ENCODE measurements at regions not wholly inside any gene's neighbourhood (a gene's known extent, or its start where the extent isn't known, plus 50 kb on each side); places are given as distances from the start of the nearest gene placed in this dataset.
A peak's percentile ranks its signal among the peaks of the same experiment; 100 is the strongest.

DNA sequence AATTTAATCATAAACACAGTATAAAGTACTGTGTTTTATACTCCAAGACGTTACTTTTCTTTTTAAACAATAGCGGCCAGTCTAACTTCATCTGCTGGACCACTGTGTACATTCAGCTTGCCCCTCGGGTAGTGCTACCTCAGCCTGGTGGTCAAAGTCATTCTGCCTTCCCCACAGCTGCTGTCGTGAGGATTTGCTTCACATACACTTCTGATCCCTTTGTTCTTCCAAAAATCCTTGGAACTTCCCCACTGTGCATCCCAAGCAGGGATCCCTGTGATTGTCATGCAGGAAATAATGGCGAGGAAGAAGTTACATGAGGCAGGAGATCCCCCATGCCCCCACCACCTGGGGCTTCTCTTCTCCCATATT, 234.9 kb upstream of the STARD13 start:
- no peak for FAIRE-seq

DNA sequence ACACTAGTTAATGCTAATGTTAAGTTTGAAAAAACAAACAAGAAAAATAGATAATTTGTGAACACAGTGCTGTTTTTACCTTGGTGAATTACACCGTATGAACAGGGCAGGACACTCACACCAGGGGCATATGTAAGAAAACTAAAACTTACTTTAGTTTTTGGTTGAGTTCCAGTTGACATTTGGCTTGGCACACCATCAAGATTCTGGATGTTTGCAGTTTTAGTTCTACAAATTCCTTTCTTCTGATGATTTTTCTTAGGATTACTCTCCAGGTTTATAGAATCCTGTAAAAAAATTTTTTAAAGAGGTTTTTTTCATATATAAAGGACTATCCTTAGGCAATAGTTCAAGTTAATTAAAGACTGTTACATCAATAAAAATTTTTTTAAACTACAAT, 238.5 kb upstream of the STARD13 start:
- FAIRE-seq, result no peak

DNA sequence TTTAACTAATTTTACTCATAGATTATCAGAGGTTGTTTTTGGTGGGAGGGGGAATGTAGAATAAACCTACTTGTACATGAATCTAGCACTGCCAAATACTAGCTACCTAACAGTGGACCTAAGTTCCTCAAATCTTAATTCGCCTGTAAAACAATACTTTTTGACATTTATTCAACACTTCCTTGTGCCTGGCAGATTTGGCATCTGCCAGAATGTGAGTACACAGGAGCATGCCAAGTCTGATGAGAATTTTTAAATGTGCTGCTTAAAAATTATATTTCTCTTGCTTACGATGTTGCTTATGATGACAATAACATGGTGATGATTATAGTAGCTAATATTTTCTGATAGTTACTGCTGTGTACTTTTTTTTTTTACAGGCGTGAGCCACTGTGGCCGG, 240.2 kb upstream of the STARD13 start:
- no peak for FAIRE-seq

DNA sequence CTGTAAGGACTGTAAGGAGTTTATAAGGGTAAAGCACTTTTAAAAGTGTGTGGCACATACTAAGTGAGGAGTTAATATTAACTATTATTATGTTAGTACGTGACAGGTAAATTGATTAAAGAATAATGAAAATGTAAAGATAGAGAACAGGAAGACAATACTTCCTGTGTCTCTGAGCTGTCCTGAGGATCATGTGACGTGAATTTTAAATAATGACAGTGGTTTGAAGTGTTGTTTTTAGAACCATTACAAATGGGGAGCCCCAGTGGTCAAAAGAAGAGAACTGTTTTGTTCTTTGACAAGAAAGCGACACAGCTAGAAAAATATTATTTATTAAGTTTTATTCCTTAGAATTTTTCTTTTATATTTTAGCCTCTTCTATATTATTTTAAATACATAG, 241.2 kb upstream of the STARD13 start:
- FAIRE-seq, result no peak

DNA sequence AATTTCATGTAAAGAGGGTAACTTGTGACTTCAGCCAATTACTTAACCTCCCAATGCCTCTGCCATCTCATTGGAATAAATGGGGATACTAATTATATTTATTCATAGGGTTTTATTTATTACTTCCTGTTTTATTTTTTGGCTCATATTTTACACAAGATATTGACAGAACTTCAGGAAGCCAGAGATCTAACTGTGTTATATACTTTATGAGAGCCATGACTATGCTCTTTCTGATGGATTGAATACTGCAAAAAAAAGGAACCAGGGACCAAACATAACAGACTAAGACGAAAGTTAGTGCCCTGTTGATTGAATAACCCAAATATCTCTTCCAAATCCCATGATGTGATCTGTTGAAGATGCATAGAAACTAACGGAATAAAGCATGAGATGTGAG, 243.3 kb upstream of the STARD13 start:
- FAIRE-seq, result no peak

DNA sequence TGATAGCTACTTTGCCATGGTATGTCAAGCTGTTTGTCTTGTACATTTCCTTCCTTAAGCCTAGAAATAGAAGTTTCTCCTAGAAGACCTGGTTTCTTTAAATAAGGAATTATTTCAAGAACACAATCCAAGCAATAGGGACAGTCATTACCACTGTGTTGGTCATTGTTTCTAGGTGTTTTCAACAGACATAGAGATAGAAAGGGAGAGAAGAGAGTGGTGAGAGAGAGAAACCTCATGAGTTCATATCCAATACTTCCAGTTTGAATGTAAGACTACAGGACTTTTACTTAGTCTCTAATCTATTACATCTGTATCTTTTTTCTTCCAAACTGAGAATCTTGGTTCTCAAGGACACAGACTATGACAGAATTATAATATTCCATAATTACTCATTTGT, 245.9 kb upstream of the STARD13 start:
- no peak for FAIRE-seq

DNA sequence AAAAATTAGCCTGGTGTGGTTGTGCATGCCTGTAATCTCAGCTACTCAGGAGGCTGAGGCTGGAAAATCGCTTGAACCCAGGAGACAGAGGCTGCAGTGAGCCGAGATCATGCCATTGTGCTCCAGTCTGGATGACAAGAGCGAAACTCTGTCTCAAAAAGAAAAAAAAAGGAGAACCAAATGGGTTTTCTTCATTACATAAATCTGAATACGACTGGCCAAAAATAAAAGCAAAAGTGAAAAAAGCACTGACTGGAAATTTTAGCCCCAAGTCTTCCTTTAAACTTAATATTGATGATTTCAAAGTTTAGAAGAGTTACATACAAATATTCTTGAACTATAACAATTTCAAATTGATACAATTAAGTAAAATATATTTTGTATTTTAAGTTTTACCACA, 249.5 kb upstream of the STARD13 start:
- no peak for FAIRE-seq

DNA sequence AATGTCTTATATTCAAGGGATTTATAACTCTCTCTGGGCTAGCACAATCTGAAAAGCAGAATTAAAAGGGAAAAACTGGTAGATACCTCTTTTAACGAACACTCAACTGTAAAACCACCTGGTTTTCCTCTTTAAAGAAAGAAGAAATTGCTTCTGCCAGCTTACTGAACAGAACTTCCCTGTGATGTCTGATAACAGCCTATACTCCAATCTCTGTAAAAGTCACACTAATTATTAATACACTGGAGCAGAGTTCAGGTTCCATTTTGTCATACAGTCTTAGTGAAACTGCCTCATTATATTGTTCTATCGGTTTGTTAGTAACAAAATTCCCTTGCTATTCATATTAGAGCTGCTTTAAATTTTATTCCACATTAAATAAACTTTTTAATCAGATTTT, 251.0 kb upstream of the STARD13 start:
- peak; percentile 53 for FAIRE-seq

DNA sequence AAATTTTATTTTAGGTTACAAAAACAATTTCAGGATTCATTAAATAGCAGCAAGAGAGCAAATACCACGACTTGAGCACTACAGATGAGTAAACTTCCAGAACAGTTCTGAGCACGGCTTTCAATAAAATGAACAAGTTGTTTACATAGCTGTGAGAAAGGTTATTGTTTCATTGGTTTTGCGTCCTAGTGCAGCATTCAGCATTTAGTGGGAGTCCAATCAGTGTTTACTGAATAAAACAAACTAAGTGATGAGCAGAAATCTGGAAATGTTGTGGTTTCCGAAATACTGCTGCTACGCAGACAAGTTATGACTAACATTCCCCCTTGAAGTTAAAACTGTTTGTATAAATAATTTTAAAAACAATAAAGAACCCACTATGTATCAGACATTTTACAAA, 251.5 kb upstream of the STARD13 start:
- peak; percentile 81 for FAIRE-seq

DNA sequence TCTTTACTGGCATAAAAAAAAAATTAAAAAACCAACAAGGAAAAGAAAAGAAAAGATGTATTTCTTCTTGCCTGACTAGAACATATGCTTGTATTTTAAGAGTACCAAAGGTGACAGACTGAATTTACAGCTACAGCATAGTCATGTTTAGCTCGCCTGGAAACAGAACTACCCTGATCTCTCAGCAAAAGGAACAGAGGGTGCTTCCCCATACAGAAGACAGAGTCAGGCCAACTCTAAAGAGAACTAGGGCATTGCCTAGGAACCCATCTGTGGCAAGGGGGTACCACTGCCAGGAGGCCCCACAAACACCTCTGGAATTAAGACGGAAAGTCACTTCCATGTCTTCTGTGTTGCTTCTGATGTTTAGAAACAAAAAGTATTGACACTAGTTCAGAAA, 252.1 kb upstream of the STARD13 start:
- FAIRE-seq, result no peak

DNA sequence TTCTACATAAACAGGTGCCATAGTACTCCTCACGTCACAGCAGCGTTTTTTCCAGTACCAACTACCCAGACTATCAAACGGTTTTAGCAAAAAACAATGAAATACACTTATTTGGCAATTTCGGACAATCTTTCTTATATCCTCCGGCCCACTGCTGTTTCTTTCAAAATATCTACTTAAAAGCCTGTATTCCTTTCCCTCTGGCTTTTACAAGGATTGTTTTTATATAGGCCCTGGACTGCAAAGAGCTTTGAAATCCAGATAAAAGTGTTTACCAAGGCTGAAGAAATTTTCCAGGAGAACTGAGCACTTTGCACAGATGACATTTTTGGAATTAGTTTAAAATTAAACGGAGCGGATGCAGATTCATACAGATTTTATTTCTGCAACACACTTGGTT, 255.9 kb upstream of the STARD13 start:
- FAIRE-seq, result no peak

DNA sequence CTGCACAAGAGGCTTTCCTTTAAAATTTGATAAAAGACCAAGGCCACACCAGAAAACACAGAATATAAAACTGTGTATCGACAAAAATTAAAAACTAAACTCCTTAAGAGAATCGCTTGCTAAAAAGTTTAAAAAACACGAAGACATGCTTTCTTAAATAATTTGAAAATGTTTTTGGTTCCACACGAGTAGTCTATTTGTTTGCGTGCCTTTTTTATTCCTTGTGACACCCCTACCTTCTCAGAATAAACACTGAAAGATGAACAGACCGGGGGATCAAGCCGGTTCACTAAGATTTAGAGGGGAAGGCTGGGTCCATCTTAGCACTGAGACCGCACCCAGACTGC, 256.4 kb upstream of the STARD13 start:
- FAIRE-seq, result no peak

DNA sequence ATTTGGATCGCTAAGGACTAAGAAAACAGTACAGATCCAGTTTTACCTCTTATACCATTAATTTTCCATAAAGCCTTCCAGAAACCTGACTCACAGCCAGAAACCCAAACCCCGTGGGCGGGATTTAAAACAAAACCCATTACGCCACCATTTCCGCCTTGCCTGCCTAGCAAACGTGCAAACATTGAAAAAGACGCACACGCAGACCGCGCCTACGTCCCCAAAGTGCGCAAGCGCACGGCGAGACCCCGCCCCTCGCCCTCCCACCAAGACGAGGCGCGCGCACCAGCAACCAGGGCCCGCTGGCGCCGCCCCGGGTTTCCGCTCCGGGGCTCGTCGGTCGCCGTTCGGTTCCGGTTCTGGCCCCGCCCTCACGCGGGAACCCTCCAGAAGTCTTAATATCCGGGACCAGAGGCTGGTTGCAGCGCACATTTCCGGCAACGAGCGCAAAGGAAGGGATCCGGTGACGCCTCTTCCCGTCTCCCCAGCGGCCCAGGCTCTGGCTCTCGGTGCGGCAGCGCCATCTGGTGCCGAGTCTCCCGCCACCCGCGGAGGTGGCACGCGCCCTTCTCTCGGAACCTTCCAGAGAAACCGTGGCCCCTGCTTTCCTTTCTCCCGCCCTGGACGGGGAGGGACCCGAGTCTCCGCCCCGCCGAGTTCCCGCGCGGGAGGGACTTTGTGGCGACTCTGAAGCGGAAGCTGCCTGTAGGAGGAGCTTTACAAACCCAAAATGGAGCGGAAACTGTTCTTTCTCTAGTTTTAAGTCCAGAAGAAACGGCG, 256.9 kb upstream of the STARD13 start:
- FAIRE-seq, result peak; percentile 98

DNA sequence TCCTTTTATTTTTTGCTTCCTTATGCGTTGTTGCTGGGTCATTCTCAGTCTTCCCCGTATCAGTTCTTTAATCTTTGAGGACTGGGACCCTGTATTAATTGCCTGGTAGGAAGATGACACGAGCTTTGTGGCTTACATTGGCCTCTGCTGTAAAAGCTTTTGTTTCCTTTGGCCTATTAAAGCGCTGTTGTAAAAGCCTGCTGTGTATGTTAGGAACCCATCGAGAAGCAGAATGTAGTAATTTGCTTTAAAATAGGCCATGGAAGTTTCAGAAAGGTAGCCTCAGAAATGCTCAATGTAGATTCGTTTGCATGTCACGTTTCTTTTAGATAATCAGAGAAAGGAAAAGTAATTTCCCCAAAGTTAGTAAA, 257.5 kb upstream of the STARD13 start:
- no peak for FAIRE-seq

DNA sequence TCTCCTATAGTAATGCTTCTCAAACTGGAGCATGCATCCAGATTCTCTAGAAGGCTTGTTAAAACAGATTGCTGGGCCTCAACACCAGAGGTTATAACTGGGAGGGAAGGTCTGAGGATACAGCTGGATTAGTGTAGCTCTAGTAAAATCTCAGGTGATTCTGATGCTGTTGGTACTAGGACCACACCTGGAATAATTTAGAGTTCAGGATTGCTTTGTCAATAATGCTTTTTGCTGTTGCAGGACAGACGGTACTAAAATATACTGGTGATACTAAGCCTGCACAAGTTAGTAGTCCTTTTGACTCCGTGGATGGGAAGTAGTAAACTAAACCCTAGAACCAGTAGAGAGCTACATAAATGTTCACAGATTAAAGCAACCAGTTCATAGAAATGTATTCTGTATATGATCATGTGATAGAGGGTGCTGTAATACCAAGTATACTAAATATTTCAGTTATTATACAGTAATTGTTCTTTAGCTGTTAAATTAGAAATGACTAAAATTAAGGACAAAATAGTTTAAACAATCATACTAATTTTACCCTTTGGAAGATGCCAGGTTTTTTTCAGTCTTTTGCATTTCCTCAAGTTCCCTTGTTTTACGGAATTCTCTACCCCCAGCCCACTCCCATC, 258.2 kb upstream of the STARD13 start:
- FAIRE-seq, result peak; percentile 94

DNA sequence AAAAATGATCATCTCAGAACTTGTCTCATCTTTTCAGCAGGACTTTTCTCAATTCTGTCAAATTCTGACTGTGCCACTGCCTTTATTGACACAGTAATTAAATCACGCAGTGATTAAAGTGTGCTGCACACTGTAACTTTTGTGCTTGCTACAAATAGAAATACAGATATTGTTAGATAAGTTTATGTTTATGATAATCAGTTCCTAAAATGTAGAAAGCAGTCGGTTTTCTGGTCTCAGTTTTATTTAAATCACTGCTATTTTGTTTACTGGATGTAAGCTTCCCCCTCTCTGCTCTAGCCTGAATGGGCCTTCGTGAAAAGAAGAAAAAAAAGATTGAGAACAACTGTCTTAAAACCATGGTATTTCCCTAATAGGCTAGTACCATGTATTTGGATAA, 258.8 kb upstream of the STARD13 start:
- peak; percentile 73 for FAIRE-seq

DNA sequence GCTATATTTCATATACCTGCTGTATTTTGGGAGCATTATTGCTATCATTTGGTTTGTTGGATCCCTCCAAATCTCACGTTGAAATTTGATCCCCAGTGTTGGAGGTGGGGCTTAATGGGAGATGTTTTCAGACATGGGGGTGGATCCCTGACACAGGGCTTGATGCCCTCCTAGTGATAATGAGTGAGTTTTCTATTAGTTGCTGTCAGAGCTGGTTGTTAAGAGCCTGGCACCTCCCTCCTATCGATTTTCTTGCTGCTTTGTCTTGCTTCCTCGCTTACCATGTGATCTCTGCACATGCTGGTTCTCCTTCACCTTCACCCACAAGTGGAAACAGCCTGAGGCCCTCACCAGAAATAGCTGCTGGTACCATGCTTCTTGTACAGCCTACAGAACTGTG, 259.9 kb upstream of the STARD13 start:
- no peak for FAIRE-seq

DNA sequence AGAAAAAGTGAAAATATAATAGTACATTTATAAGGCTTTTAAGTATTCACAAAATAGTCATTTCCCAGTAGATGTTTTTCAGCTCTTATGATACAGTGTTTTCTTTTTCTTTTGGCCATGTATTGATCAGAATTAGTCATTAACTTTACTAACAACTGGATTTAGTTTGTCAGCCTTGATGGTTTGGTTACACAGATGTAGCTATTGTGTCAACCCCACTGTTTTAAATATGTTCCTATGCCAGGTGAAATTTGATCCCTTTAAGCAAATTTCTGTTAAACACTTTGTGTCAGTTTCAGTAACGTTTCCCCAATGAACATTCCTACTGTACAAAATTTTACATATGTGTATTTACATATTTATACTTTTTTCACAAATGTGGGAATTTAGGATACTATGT, 261.5 kb upstream of the STARD13 start:
- no peak for FAIRE-seq

DNA sequence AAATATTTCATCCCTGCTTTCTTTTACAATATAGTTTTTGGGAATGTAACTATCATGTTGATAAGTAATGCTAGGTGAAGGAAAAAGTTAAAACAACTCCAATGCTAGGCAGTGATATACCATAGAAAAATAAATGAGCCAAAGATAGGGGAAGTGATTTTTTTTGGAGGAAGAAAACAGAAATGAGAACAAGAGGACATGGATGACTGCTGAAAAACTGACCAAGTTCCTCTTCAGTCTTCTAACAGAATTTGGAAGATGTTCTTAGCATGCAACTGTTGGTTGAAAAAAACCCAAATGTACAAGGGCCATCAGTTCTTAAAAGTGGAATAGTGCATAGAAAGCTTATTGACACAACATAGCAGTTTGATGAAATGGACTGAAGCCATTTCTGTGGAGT, 262.5 kb upstream of the STARD13 start:
- no peak for FAIRE-seq

DNA sequence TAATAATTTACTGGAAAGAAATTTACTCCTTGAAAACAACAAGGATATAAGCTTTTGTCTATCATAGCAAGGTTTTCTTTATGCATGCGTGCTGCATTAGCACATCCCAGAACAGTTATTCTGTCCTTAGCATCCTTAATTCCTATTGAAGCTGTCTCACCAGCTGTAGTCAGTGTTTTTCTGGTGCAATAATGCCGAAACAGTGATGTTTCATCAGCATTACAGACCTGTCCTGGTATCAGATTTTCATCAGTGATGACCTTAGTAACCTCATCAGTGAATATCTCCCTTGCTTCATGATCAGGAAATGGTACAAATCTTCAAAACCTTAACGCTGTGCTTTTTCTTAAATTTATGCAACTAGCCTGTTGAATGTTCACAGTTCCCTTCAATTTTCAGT, 264.7 kb upstream of the STARD13 start:
- no peak for FAIRE-seq

DNA sequence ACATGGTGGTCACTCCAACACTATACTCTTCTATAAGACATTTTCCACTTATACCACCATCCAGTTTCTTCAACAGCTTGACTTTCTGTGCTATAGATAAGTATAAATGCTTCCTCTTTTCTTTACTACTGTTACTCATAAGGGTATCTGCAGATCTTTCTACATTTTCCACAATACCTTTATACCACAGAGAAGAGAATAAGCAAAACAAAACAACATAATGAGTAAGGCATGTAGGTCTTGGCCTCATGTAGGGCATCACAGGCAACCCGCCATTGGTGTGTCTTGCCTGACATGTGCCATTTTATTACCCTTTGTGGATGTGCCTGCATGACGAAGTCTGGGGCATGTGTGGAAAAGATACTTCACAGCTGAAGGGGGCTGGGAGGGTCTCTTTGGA, 265.3 kb upstream of the STARD13 start:
- FAIRE-seq, result no peak

DNA sequence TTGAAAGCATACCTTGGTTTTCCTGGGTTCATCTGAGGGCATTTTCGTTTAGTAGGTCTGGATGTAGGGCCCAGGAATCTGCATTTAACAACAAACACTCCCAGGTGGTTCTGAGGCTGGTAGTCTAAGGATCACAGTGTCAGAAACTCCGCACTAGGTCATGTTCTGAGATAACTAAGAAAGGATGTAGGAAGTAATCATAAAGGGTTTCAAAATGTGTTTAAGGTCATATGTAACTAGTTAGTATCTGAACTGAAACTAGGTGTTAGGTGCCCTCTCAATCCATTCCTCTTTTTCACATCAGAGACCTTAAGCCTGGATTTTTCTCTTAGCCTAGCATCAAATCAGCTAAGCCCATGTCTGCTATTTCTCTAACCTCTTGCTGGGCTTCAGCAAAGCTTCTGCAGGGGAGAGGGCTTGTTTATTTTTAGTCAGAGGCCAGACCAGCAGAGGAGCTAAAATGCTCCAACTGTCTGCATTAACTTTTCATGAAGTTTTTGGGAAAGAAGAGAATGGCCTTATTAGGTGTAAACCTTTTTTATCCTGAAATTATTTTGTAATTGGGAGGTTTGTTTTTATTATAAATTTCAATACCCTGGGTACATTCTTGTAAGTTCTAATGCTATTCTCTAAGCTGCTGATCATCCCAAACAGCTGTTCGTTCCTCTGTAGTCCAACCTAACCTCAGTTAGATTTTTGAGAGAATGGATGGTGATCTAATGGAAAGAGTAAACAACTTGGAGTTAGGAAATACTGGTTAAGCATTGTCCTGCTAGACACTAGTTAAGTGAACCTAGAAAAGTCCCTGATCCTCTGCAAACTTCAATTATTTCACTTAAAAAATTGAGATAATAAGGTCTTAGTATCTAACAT, 262.8 kb upstream of the RFC3 start:
- FAIRE-seq, result peak; percentile 69

DNA sequence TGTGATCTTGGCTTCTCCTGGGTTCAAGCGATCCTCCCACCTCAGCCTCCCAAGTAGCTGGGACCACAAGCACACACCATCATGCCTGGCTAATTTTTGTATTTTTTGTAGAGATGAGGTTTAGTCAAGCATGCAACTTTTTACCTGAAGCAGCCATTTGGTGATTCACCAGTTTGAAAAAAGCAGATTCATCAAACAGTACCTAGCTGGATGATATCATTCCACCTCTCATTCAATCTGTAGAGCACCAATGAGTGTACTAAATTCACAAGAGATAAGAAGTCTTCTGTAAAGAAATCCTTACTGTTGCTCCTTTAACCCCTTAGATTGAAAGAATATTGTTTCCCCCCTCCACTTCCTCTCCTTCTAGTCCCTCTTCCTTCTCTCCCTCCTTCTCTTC, 261.1 kb upstream of the RFC3 start:
- FAIRE-seq, result peak; percentile 96

DNA sequence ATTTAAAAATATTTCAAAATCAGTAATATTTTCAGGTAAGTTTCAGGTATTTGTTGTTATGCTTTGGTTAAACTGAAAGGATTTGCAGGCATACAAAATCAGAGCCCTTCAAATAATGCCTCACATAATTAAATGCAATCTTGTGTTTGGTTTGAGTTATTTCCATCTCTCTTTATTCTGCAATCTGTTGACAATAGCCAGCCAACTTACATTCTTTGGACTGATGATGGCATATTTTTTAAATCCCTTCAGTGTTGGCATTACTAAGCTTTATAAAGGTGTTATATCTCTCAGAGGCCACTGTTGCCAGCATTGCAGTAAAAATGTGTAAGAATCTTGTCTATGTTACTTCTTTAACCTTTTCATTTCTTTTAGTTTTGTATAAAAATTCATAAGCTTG, 257.2 kb upstream of the RFC3 start:
- no peak for FAIRE-seq

Data from islet of Langerhans (tissue), 1 donor.